ENCODE measurements at regions not wholly inside any gene's neighbourhood (a gene's known extent, or its start where the extent isn't known, plus 50 kb on each side); places are given as distances from the start of the nearest gene placed in this dataset.
A peak's percentile ranks its signal among the peaks of the same experiment; 100 is the strongest.

DNA sequence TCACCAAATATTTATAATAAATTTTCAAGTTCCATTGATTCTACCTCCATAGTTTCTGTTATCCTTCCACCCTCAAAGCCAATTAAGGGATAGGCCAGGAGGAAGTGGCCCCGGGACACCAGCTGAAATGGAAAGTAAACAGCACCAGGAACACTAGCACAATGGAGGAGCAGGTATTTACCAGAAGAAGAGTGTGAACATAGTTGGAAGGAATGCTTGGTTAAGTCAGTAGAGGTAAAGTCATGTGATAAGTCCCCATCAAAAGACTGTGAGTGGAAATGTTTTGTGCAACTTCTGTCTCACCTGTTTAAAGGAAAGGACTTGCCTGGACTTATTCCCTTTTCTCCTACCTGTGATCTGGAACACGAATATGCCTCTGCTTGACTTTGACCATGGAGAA is 146.7 kb upstream of the RAI14 start:
- peak overlapping the region; percentile 53 for H2AFZ ChIP-seq
- Mint-ChIP-seq H3K27ac (no peak overlapping the region), H3K27me3 (ENCODE audit: insufficient read depth, low read depth, poor library complexity) (peaks cover 3% of the 10 kb centered on the region)

More for the DNA sequence above, 146.7 kb upstream of the RAI14 start:
- Mint-ChIP-seq H3K4me1 (peaks cover 16% of the 10 kb centered on the region), H3K4me3 (no peak overlapping the region), H3K9me3 (peaks cover 5% of the 10 kb centered on the region; the same call in 1 of the 3 replicates), H3K36me3 (ENCODE audit: low read depth) (no peaks in the 10 kb centered on the region)
- Histone ChIP-seq H3K27me3 (ENCODE audit: insufficient read depth) (no peaks in the 10 kb centered on the region), H3K9me2 (ENCODE audit: insufficient read depth) (peaks cover 12% of the 10 kb centered on the region), H3K4me2 (no peak overlapping the region), H3K36me3 (ENCODE audit: insufficient read depth) (no peaks in the 10 kb centered on the region), H4K20me1 (replicated peaks; ENCODE audit: insufficient read depth) (no peaks in the 10 kb centered on the region), H3K4me3 (no peak overlapping the region), H3K4me1 (ENCODE audit: insufficient read depth) (peaks cover 14% of the 10 kb centered on the region), H3K27ac (ENCODE audit: low read depth) (no peak overlapping the region), H3K79me2 (replicated peaks; ENCODE audit: insufficient read depth) (no peaks in the 10 kb centered on the region), H3F3A (replicated peaks; ENCODE audit: low read depth) (no peaks in the 10 kb centered on the region)
- TF ChIP-seq NANOG (IDR thresholded peaks at IDR 0.05; ENCODE audit: borderline replicate concordance) (no peak), JUNB (IDR thresholded peaks at IDR 0.05; ENCODE audit: unreplicated experiment) (no peak), EZH2 (IDR thresholded peaks at IDR 0.05; ENCODE audit: low read depth, unreplicated experiment) (no peak), CREB1 (CRISPR knock-in tag; IDR thresholded peaks at IDR 0.05; ENCODE audit: low read depth) (no peak), STAT1 (IDR thresholded peaks at IDR 0.05; ENCODE audit: unreplicated experiment) (no peak), REST (IDR thresholded peaks at IDR 0.05; ENCODE audit: unreplicated experiment) (no peak), ZNF114 (CRISPR knock-in tag; IDR thresholded peaks at IDR 0.05) (no peak), POLR2AphosphoS5 (IDR thresholded peaks at IDR 0.05; ENCODE audit: low read depth) (no peak), ZNF331 (CRISPR knock-in tag; IDR thresholded peaks at IDR 0.05; ENCODE audit: low read depth) (no peak), EZH2phosphoT487 (IDR thresholded peaks at IDR 0.05; ENCODE audit: unreplicated experiment) (no peak)
- TF ChIP-seq, protein P1, sequence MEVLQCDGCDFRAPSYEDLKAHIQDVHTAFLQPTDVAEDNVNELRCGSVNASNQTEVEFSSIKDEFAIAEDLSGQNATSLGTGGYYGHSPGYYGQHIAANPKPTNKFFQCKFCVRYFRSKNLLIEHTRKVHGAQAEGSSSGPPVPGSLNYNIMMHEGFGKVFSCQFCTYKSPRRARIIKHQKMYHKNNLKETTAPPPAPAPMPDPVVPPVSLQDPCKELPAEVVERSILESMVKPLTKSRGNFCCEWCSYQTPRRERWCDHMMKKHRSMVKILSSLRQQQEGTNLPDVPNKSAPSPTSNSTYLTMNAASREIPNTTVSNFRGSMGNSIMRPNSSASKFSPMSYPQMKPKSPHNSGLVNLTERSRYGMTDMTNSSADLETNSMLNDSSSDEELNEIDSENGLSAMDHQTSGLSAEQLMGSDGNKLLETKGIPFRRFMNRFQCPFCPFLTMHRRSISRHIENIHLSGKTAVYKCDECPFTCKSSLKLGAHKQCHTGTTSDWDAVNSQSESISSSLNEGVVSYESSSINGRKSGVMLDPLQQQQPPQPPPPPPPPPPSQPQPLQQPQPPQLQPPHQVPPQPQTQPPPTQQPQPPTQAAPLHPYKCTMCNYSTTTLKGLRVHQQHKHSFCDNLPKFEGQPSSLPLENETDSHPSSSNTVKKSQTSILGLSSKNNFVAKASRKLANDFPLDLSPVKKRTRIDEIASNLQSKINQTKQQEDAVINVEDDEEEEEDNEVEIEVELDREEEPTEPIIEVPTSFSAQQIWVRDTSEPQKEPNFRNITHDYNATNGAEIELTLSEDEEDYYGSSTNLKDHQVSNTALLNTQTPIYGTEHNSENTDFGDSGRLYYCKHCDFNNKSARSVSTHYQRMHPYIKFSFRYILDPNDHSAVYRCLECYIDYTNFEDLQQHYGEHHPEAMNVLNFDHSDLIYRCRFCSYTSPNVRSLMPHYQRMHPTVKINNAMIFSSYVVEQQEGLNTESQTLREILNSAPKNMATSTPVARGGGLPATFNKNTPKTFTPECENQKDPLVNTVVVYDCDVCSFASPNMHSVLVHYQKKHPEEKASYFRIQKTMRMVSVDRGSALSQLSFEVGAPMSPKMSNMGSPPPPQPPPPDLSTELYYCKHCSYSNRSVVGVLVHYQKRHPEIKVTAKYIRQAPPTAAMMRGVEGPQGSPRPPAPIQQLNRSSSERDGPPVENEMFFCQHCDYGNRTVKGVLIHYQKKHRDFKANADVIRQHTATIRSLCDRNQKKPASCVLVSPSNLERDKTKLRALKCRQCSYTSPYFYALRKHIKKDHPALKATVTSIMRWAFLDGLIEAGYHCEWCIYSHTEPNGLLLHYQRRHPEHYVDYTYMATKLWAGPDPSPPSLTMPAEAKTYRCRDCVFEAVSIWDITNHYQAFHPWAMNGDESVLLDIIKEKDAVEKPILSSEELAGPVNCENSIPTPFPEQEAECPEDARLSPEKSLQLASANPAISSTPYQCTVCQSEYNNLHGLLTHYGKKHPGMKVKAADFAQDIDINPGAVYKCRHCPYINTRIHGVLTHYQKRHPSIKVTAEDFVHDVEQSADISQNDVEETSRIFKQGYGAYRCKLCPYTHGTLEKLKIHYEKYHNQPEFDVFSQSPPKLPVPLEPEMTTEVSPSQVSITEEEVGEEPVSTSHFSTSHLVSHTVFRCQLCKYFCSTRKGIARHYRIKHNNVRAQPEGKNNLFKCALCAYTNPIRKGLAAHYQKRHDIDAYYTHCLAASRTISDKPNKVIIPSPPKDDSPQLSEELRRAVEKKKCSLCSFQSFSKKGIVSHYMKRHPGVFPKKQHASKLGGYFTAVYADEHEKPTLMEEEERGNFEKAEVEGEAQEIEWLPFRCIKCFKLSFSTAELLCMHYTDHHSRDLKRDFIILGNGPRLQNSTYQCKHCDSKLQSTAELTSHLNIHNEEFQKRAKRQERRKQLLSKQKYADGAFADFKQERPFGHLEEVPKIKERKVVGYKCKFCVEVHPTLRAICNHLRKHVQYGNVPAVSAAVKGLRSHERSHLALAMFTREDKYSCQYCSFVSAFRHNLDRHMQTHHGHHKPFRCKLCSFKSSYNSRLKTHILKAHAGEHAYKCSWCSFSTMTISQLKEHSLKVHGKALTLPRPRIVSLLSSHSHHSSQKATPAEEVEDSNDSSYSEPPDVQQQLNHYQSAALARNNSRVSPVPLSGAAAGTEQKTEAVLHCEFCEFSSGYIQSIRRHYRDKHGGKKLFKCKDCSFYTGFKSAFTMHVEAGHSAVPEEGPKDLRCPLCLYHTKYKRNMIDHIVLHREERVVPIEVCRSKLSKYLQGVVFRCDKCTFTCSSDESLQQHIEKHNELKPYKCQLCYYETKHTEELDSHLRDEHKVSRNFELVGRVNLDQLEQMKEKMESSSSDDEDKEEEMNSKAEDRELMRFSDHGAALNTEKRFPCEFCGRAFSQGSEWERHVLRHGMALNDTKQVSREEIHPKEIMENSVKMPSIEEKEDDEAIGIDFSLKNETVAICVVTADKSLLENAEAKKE (CRISPR knock-in tag; IDR thresholded peaks at IDR 0.05), result no peak
- TF ChIP-seq, protein P2, sequence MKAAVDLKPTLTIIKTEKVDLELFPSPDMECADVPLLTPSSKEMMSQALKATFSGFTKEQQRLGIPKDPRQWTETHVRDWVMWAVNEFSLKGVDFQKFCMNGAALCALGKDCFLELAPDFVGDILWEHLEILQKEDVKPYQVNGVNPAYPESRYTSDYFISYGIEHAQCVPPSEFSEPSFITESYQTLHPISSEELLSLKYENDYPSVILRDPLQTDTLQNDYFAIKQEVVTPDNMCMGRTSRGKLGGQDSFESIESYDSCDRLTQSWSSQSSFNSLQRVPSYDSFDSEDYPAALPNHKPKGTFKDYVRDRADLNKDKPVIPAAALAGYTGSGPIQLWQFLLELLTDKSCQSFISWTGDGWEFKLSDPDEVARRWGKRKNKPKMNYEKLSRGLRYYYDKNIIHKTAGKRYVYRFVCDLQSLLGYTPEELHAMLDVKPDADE (IDR thresholded peaks at IDR 0.05), result no peak
- TF ChIP-seq, protein P3, sequence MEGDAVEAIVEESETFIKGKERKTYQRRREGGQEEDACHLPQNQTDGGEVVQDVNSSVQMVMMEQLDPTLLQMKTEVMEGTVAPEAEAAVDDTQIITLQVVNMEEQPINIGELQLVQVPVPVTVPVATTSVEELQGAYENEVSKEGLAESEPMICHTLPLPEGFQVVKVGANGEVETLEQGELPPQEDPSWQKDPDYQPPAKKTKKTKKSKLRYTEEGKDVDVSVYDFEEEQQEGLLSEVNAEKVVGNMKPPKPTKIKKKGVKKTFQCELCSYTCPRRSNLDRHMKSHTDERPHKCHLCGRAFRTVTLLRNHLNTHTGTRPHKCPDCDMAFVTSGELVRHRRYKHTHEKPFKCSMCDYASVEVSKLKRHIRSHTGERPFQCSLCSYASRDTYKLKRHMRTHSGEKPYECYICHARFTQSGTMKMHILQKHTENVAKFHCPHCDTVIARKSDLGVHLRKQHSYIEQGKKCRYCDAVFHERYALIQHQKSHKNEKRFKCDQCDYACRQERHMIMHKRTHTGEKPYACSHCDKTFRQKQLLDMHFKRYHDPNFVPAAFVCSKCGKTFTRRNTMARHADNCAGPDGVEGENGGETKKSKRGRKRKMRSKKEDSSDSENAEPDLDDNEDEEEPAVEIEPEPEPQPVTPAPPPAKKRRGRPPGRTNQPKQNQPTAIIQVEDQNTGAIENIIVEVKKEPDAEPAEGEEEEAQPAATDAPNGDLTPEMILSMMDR (conservative IDR thresholded peaks at IDR 0.05; ENCODE audit: low read depth in 2 of 2), result no peak
- ATAC-seq (no peak), DNase-seq (ENCODE audit: low spot score) (no peak)

Measured in GM23338 (cell line).